Natural killer cell treated with Interleukin-12 subunit alpha and Interleukin-12 subunit beta and Interleukin-15 and Interleukin-18, amount 100 ng/mL, for 72 hours (primary cell): ENCODE measurements at regions not wholly inside any gene's neighbourhood (a gene's known extent, or its start where the extent isn't known, plus 50 kb on each side); places are given as distances from the start of the nearest gene placed in this dataset.
"Not testable (repeated sequence)": the region's sequence is repeated elsewhere in the genome, so short reads cannot be mapped to it uniquely, and the experiment has no call there.

ENCODE experiments used
- ATAC-seq, 2 donors: fragments of 150-1000 bp; cut with Tn5 transposase in 1 of 2; sonication (Bioruptor Pico), chemical (Tn5 transposase) in 1 of 2; 2 replicates each; pipeline ENCODE4 v1.10.0; 2021
- DNase-seq: peaks from one replicate; pipeline ENCODE4 v3.0.0; 2022; ENCODE audit warnings: low spot score
- H3K27ac Mint-ChIP-seq, 2 donors: 1 replicate in 1 of 2; 2 replicates in 1 of 2; pipeline ENCODE4 v1.8.0; 2022; ENCODE audit warnings: mixed read lengths in 2 of 2, mild to moderate bottlenecking in 1 of 2, moderate library complexity in 1 of 2
- H3K27me3 Mint-ChIP-seq, 2 donors: 1 replicate in 1 of 2; 2 replicates in 1 of 2; pipeline ENCODE4 v1.8.0; 2022; ENCODE audit warnings: mixed read lengths in 2 of 2
- H3K36me3 Mint-ChIP-seq: one replicate; pipeline ENCODE4 v1.8.0; 2022; ENCODE audit warnings: mixed read lengths
- H3K4me1 Mint-ChIP-seq, 2 donors: 1 replicate in 1 of 2; 2 replicates in 1 of 2; pipeline ENCODE4 v1.8.0; 2022; ENCODE audit warnings: low read depth in 2 of 2, mixed read lengths in 2 of 2, mild to moderate bottlenecking in 1 of 2
- H3K4me3 Mint-ChIP-seq: one replicate; pipeline ENCODE4 v1.8.0; 2022; ENCODE audit warnings: mixed read lengths
- H3K9me3 Mint-ChIP-seq: 2 replicates; pipeline ENCODE4 v1.8.0; 2022; ENCODE audit warnings: mixed read lengths

DNA sequence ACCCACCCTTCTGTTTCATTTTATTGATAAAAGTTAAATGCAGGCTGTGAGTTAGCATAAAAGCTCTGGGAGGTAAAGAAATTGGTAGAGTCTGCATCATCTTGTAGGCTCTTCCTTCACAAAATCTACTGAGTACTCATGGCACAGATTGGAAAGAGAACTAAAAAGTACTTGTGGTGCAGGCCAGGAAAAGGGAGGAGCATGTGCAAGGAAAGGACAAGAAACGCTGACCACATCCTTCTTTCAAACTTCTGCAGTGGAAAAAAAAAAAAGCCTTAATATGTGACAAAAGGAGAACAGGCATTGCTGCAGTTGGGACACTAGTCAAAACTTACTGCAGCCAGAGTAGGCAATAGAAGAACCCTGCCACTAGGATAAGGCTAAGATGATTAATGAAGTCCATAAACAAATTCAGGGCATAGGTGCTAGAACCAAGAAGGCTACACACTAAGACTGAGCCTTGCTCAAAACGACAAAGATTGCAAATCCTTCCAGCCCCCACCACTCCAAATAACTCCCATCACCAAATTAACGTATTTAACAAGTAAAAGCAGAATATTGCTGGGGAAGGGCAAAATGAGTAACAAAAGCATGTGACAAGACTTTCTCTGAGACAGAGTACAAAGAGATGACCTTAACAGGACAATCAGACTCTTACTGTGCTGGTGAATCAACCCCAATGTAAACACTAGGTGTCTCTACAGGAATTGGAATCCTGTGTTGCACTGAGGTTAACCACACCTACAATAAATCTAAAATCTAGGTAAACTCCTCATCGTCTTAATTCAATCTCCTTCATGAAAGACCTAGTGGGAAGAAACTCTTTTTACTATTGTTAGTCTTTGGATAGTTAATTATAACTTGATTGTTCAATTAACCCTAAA lies 1024.8 kb downstream of the TLE1 start:
- H3K4me1 Mint-ChIP-seq: peaks cover 0 to 7% of the 10 kb centered on the region in 2 donors
- H3K9me3 Mint-ChIP-seq: peaks cover 19% of the 10 kb centered on the region
- H3K27me3 Mint-ChIP-seq: no peaks in the 10 kb centered on the region
- no peak overlapping the region for H3K27ac Mint-ChIP-seq
- H3K36me3 Mint-ChIP-seq: peaks cover 21% of the 10 kb centered on the region
- DNase-seq: no peak
- no peak for ATAC-seq
- peak overlapping the region; percentile 26 for H3K4me3 Mint-ChIP-seq

DNA sequence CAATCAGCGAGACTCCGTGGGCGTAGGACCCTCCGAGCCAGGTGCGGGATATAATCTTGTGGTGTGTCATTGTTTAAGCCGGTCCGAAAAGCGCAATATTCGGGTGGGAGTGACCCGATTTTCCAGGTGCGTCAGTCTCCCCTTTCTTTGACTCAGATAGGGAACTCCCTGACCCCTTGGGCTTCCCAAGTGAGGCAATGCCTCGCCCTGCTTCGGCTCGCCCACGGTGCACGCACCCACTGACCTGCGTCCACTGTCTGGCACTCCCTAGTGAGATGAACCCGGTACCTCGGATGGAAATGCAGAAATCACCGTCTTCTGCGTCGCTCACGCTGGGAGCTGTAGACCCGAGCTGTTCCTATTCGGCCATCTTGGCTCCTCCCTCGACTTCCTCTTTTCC lies 1029.6 kb downstream of the TLE1 start:
- ATAC-seq, H3K27ac Mint-ChIP-seq, H3K4me3 Mint-ChIP-seq, H3K4me1 Mint-ChIP-seq, H3K27me3 Mint-ChIP-seq, DNase-seq: not testable (repeated sequence)
- H3K9me3 Mint-ChIP-seq: peaks cover 19% of the 10 kb centered on the region
- H3K36me3 Mint-ChIP-seq: peaks cover 21% of the 10 kb centered on the region

DNA sequence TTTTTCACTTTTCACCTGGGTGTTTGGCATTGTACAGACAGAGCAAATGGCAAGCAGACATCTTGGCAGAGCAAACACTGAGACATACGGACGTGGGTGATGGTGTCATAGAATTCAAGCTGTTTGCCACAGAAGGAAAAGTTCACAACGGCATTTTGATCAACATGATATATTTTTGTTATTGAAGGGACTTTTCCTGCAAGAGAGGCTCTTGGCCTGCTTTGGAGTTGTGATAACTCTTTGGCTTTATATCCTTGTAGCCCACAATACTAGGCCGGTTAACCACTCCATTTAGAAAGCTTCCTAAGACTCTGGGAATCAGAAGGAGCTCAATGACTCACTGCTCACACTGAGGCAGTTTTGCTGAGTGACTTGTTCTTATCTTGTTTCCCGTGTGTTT lies 1038.3 kb downstream of the TLE1 start:
- Mint-ChIP-seq H3K36me3 (no peaks in the 10 kb centered on the region), H3K4me3 (no peak overlapping the region), H3K27me3 (no peaks in the 10 kb centered on the region), H3K9me3 (peaks cover 6% of the 10 kb centered on the region), H3K4me1 (no peaks in the 10 kb centered on the region), H3K27ac (no peak overlapping the region)
- no peak for DNase-seq
- no peak for ATAC-seq

DNA sequence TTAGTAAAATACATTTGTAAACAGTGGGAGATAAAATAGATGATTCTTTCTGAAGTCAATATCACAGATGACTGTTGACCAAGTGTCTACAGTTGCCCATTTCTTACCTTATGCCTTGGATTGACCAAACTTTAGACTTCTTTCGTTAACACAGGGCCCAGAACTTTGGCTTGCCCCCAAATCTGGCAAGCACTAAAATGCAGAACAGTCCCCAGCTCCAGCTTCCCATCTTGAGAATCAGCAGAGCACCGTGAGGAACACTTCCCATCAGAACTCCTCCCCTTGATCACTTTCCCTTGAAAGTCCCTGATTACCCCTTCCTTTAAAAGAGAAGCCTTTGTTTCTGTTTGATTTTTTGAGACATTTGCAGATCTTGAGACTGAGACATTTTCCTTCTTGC lies 1039.9 kb downstream of the TLE1 start:
- Mint-ChIP-seq H3K36me3 (no peaks in the 10 kb centered on the region), H3K9me3 (peaks cover 6% of the 10 kb centered on the region), H3K27me3 (no peaks in the 10 kb centered on the region), H3K4me1 (no peaks in the 10 kb centered on the region), H3K27ac (no peak overlapping the region), H3K4me3 (no peak overlapping the region)
- ATAC-seq (no peak), DNase-seq (no peak)

DNA sequence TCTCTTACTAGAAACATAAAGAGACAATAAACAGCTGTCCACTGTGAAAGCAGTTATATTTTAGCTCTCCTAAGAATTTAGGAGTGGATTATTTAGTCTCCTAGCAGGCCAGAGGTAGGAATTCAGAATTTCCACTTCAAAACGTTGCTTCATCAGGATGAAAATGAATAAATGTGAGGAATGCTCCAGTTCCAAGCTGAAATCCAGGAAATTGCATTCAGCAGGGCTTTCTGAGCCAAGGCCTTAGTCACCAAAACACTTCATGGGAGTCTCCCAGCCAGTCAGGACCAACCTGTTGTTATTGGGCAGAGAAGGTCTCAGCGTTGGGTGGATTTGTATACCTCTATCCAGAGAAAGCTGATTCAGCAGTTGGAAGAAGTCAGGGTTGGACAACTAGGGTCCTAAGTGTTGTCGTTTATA lies 1040.3 kb downstream of the TLE1 start:
- H3K27me3 Mint-ChIP-seq: no peaks in the 10 kb centered on the region
- peaks cover 6% of the 10 kb centered on the region for H3K9me3 Mint-ChIP-seq
- no peak overlapping the region for H3K27ac Mint-ChIP-seq
- ATAC-seq (no peak), DNase-seq (no peak)
- H3K4me1 Mint-ChIP-seq: no peaks in the 10 kb centered on the region
- no peak overlapping the region for H3K4me3 Mint-ChIP-seq
- no peaks in the 10 kb centered on the region for H3K36me3 Mint-ChIP-seq

DNA sequence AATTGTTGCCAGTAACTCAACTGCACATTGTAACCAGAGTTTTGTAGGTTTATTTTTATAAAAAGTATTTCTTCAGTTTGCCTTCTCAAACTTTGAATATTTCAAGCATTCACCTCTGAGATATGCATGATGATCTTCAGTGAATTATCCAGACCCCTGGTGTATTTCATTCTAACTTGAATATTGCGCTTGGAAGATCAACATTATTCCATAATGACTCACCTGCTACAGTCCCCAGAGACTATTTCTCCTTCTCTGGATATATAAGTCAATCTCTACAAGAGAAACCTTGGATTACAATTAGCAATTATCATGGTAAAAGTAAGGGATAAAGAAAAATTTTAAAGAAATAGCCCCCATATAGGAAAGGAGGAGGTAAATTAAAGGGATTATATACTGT lies 1041.0 kb downstream of the TLE1 start:
- Mint-ChIP-seq H3K4me1 (no peaks in the 10 kb centered on the region), H3K27me3 (no peaks in the 10 kb centered on the region), H3K36me3 (no peaks in the 10 kb centered on the region), H3K27ac (no peak overlapping the region), H3K4me3 (no peak overlapping the region), H3K9me3 (peaks cover 6% of the 10 kb centered on the region)
- ATAC-seq: no peak
- no peak for DNase-seq

DNA sequence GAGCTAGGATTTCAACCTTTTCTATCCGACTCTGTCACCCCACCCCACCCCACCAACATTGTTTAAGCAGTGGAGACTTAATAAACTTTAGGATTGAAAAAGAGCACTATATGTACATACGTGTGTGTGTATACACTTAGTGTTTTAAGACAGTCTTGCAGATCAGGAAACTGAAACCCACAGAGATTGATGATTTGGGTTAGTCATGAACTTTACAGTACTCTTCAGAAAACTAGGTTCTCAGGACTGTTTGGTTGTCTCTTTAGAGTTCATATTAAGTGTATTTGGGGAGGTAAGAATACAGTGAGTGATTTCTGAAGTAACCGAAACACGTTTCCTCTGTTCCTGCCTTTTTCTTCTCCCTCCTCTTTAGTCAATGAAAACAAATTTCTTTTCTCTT lies 1043.1 kb downstream of the TLE1 start:
- H3K27ac Mint-ChIP-seq: no peak overlapping the region
- no peaks in the 10 kb centered on the region for H3K36me3 Mint-ChIP-seq
- peaks cover 8% of the 10 kb centered on the region for H3K9me3 Mint-ChIP-seq
- ATAC-seq (no peak), DNase-seq (no peak)
- H3K27me3 Mint-ChIP-seq: no peaks in the 10 kb centered on the region
- no peak overlapping the region for H3K4me3 Mint-ChIP-seq
- no peaks in the 10 kb centered on the region for H3K4me1 Mint-ChIP-seq

DNA sequence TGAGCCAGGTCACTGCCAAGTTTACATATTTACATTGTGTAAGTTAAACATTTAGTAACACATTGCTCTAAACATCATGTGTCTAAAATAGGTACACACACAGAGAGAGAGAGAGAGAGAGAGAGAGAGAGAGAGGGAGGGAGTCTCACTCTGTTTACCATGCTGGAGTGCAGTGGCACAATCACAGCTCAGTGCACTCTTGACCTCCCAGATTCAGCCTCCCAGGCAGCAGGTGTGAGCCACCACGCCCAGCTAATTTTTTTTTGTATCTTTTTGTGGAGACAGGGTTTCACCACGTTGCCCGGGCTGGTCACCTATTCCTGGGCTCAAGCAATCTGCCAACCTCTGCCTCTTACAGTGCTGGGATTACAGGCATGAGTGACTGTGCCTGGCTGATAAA lies 1045.3 kb downstream of the TLE1 start:
- DNase-seq: no peak

DNA sequence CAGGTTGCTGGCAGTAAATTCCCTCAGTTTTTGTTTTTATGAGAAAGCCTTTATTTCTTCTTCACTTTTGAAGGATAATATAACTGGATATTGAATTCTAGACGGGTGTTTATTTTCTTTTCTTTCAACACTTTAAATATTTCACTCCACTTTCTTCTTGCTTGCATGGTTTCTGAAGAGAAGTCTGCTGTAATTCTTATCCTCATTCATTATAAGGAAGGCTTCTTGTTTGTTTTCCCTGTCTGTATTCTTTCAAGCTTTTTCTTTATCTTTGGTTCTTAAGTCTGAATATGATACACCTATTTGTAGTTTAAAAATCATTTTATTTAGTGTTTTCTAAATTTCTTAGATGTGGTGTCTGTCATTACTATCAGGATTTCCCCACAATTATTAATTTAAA lies 1054.3 kb downstream of the TLE1 start:
- no peaks in the 10 kb centered on the region for H3K4me1 Mint-ChIP-seq
- H3K27me3 Mint-ChIP-seq: no peaks in the 10 kb centered on the region
- peaks cover 12% of the 10 kb centered on the region for H3K9me3 Mint-ChIP-seq
- DNase-seq: no peak
- H3K36me3 Mint-ChIP-seq: no peaks in the 10 kb centered on the region
- H3K4me3 Mint-ChIP-seq: no peak overlapping the region
- no peak for ATAC-seq
- no peak overlapping the region for H3K27ac Mint-ChIP-seq

More for the DNA sequence above, 1045.3 kb downstream of the TLE1 start:
- no peak for ATAC-seq
- no peaks in the 10 kb centered on the region for H3K4me1 Mint-ChIP-seq
- no peak overlapping the region for H3K4me3 Mint-ChIP-seq
- H3K27ac Mint-ChIP-seq: no peak overlapping the region
- H3K9me3 Mint-ChIP-seq: peaks cover 14% of the 10 kb centered on the region
- no peaks in the 10 kb centered on the region for H3K27me3 Mint-ChIP-seq
- H3K36me3 Mint-ChIP-seq: no peaks in the 10 kb centered on the region

DNA sequence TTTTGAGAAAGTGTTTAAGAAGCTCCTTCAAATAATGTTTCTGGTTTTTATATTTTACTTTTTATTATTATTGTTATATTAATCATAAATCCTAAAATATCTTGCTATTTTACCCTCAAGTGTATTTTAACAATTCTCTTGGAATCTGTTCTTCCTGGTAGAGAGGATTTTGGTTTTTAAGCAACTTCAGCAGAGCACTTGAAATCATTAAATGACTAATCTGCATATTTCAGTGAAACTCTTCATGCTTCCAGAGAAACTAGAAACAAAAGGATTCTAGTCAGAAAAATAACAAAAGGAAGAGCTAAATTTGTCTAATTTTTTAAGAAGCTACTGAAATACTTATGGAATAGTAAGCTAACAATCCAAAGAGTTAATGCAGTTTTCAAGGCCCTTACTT lies 1057.3 kb downstream of the TLE1 start:
- DNase-seq: no peak
- Mint-ChIP-seq H3K27ac (no peak overlapping the region), H3K36me3 (no peaks in the 10 kb centered on the region), H3K4me1 (no peaks in the 10 kb centered on the region), H3K9me3 (peaks cover 18% of the 10 kb centered on the region), H3K27me3 (no peaks in the 10 kb centered on the region), H3K4me3 (no peak overlapping the region)
- ATAC-seq: no peak

DNA sequence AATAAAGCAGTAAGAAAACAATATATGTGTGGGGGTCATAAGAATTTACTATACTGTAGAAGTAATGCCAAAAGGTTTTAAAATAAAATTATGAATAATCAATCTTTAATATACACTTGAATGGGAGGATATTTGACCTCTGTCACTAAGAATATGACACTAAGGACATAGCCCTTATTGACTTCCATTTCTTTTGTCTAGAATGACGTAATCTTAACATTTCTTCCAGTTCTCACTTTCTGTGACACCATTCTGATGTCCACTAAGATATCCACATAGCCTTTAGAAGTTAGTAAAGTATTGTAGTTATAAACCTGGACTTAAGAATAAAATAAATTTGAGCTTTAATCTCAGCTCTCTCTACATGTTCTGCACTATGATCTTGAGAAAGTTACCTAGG lies 1050.7 kb downstream of the TLE4 start:
- Mint-ChIP-seq H3K27ac (no peak overlapping the region), H3K4me1 (no peaks in the 10 kb centered on the region), H3K9me3 (peaks cover 17% of the 10 kb centered on the region), H3K36me3 (no peaks in the 10 kb centered on the region), H3K27me3 (no peaks in the 10 kb centered on the region), H3K4me3 (no peak overlapping the region)
- no peak for ATAC-seq
- DNase-seq: no peak

DNA sequence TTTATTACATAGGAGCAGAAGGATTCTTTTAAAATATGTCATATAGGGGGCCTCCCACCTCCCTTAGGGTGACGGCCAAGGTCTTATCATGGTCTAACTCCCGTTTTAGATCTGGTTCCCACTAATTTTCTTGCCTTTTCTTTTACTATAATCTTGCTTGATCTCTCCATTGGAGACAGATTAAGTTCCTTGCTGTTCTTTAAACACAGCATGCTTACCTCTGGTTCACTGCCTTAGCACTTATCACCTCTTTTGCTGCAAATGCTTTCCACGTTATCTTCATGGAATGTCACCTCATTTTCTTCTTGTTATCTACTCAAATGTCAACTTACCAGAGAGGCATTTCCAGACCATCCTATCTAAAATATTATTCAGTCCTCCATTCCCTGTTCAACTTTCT lies 1047.6 kb downstream of the TLE4 start:
- H3K36me3 Mint-ChIP-seq: no peaks in the 10 kb centered on the region
- H3K27ac Mint-ChIP-seq: no peak overlapping the region
- ATAC-seq: no peak
- no peaks in the 10 kb centered on the region for H3K27me3 Mint-ChIP-seq
- no peak for DNase-seq
- H3K9me3 Mint-ChIP-seq: peaks cover 7% of the 10 kb centered on the region
- H3K4me1 Mint-ChIP-seq: no peaks in the 10 kb centered on the region
- H3K4me3 Mint-ChIP-seq: no peak overlapping the region

DNA sequence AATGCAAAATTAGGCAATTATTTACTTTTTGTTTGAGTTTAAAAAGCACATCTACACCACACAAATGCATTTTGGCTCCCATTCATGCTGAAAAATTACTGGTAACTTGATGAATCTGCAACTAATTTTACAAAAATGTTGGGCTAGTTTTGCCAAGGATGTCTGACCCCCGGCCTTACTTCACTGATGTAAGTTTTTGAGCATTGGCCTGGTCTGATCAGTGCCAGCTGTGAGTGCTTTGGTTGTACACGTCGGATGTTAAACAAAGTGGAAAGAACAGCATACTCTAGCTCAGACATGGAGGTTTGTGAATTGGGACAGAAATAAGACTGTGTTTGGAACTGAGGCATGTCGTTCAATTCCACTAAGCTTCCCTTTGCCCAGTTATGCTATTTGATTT lies 1044.2 kb downstream of the TLE4 start:
- Mint-ChIP-seq H3K9me3 (peaks cover 7% of the 10 kb centered on the region), H3K4me3 (no peak overlapping the region), H3K27ac (no peak overlapping the region), H3K27me3 (no peaks in the 10 kb centered on the region), H3K36me3 (no peaks in the 10 kb centered on the region), H3K4me1 (no peaks in the 10 kb centered on the region)
- ATAC-seq (no peak), DNase-seq (no peak)

DNA sequence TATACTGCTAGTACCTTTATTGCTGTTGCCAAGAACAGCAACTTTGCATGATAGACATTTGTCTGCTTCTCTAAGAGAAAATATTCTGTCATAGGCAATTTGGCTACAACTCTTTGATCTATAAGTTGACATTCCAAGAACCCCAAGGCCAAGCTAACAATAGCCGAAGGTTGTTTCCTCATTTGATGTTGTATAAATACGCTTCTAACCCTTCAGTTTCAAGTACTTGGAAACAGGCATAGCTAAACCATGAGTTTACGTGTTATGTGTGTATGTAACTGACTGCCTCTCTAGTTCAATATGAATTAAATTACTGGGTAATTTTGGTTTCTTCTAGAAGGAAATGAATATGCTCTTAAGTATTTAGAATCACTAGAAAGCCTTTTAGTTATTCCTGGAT lies 1034.0 kb downstream of the TLE4 start:
- Mint-ChIP-seq H3K9me3 (peaks cover 3% of the 10 kb centered on the region), H3K4me3 (no peak overlapping the region), H3K27ac (no peak overlapping the region), H3K27me3 (no peaks in the 10 kb centered on the region), H3K4me1 (no peaks in the 10 kb centered on the region), H3K36me3 (peaks cover 3% of the 10 kb centered on the region)
- DNase-seq (no peak), ATAC-seq (no peak)

DNA sequence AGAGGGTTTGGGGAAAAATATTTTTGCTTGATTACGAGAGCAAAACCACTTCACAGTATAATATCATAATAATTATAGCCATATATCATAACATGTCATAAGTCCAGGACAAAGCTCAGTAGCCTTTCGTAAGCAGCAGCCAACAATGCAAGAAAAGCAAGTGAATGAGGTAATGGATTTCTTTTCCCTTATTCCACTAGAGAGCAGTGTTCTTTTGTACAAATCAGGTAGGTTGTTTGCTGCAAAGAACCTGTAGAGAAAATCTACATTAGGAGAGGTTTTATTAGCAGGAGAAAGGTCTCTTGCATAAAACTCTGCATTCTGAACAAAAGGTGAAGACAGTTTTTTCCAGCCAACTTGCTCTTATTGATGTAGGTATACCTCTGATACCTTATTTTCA lies 1033.4 kb downstream of the TLE4 start:
- no peaks in the 10 kb centered on the region for H3K36me3 Mint-ChIP-seq
- no peaks in the 10 kb centered on the region for H3K27me3 Mint-ChIP-seq
- no peaks in the 10 kb centered on the region for H3K9me3 Mint-ChIP-seq
- no peak overlapping the region for H3K4me3 Mint-ChIP-seq
- no peak overlapping the region for H3K27ac Mint-ChIP-seq
- ATAC-seq: no peak
- H3K4me1 Mint-ChIP-seq: no peaks in the 10 kb centered on the region
- no peak for DNase-seq
